H1 (cell line): ENCODE measurements at regions not wholly inside any gene's neighbourhood (a gene's known extent, or its start where the extent isn't known, plus 50 kb on each side); places are given as distances from the start of the nearest gene placed in this dataset.

Experiments
- CTCF ChIA-PET: fragments of 300-600 bp; sonication (Branson Sonifier 250); formaldehyde crosslinking; loops from one replicate; lab custom pipeline; 2021; ENCODE audit not compliant: partially characterized antibody; lab: Charles Lee
- POLR2A ChIA-PET: fragments of 300-600 bp; sonication (Branson Sonifier 250); formaldehyde crosslinking; loops from one replicate; lab custom pipeline; 2021; ENCODE audit warnings: inconsistent platforms; ENCODE audit not compliant: partially characterized antibody; lab: Charles Lee
- DNase-seq, 2 experiments: peaks; one replicate each; pipeline versions ENCODE4 v3.0.0 to v3.0.0-alpha.2; 2010 to 2022; ENCODE audit warnings: low spot score in 2 of 2, low read depth in 1 of 2, mixed read lengths in 1 of 2
- FAIRE-seq: peaks from 2 replicates; lab custom pipeline; 2011; peaks lifted over from hg19 to GRCh38; lab: Jason Lieb, UNC
- H2AFZ ChIP-seq: 2 replicates; pipeline ENCODE4 v1.8.1; 2012; ENCODE audit warnings: low read length, inconsistent platforms
- H2AK5ac ChIP-seq: 2 replicates; pipeline ENCODE4 v1.6.1; 2013; ENCODE audit warnings: low read depth, low read length
- H2BK120ac ChIP-seq: replicated peaks from 2 replicates; pipeline ENCODE3; 2013; ENCODE audit warnings: low read depth, low read length, inconsistent platforms
- H2BK12ac ChIP-seq: 2 replicates; pipeline ENCODE4 v1.6.1; 2013; ENCODE audit warnings: low read depth, low read length
- H2BK15ac ChIP-seq: 2 replicates; pipeline ENCODE4 v1.6.1; 2013; ENCODE audit warnings: low read length
- H2BK20ac ChIP-seq: 2 replicates; pipeline ENCODE4 v1.6.1; 2013; ENCODE audit warnings: low read length
- H2BK5ac ChIP-seq: 2 replicates; pipeline ENCODE4 v1.6.1; 2013; ENCODE audit warnings: low read depth, low read length
- H3K14ac ChIP-seq: 2 replicates; pipeline ENCODE4 v1.6.1; 2013; ENCODE audit warnings: inconsistent platforms; ENCODE audit not compliant: insufficient read length
- H3K18ac ChIP-seq: 2 replicates; pipeline ENCODE4 v1.6.1; 2013; ENCODE audit warnings: low read length; ENCODE audit errors: extremely low read depth
- H3K23ac ChIP-seq: 2 replicates; pipeline ENCODE4 v1.6.1; 2013; ENCODE audit warnings: inconsistent platforms; ENCODE audit not compliant: insufficient read length
- H3K23me2 ChIP-seq: 2 replicates; pipeline ENCODE4 v1.6.1; 2013; ENCODE audit warnings: low read depth, low read length
- H3K27ac ChIP-seq: 2 replicates; pipeline ENCODE4 v1.6.1; 2011; ENCODE audit warnings: low read depth, low read length, inconsistent platforms
- H3K27me3 ChIP-seq, 4 experiments: replicated peaks in 1 of 4; 1 replicate in 1 of 4; 2 replicates in 3 of 4; pipeline versions ENCODE4 v1.6.1 to v1.8.1; 2011 to 2013; ENCODE audit warnings: low read length in 3 of 4, mild to moderate bottlenecking in 3 of 4, inconsistent platforms in 2 of 4, mixed read lengths in 2 of 4, moderate library complexity in 1 of 4; ENCODE audit not compliant: control insufficient read depth in 3 of 4, insufficient read depth in 3 of 4; ENCODE audit errors: extremely low read depth in 1 of 4
- H3K36me3 ChIP-seq, 4 experiments: 2 replicates each; pipeline versions ENCODE4 v1.6.1 to v1.8.1; 2011 to 2013; ENCODE audit warnings: mild to moderate bottlenecking in 4 of 4, low read length in 3 of 4, moderate library complexity in 2 of 4, control low read depth in 1 of 4, inconsistent platforms in 1 of 4; ENCODE audit not compliant: insufficient read depth in 4 of 4, control insufficient read depth in 2 of 4
- H3K4ac ChIP-seq: replicated peaks from 2 replicates; pipeline ENCODE3; 2013; ENCODE audit warnings: low read length, low read depth, mixed read lengths, inconsistent platforms; ENCODE audit not compliant: insufficient read length
- H3K4me1 ChIP-seq, 4 experiments: replicated peaks in 1 of 4; 1 replicate in 1 of 4; 2 replicates in 3 of 4; pipeline versions ENCODE4 v1.6.1 to v1.8.1; 2011 to 2013; ENCODE audit warnings: low read length in 3 of 4, inconsistent platforms in 2 of 4, mixed read lengths in 1 of 4; ENCODE audit not compliant: insufficient read depth in 4 of 4, control insufficient read depth in 3 of 4
- H3K4me2 ChIP-seq, 2 experiments: 2 replicates each; pipeline versions ENCODE4 v1.6.1 to v1.8.1; 2011 to 2013; ENCODE audit warnings: low read depth in 2 of 2, low read length in 2 of 2, control low read depth in 1 of 2, inconsistent platforms in 1 of 2, mild to moderate bottlenecking in 1 of 2; ENCODE audit not compliant: insufficient read depth in 1 of 2
- H3K4me3 ChIP-seq, 4 experiments: fragments of 200-600, 300-600 bp in 1 of 4; sonication (generic), shearing (Covaris generic), sonication (Bioruptor Twin) in 1 of 4; 2 replicates each; pipeline versions ENCODE4 v1.5.1 to v1.8.1; 2011 to 2016; ENCODE audit warnings: low read length in 4 of 4, low read depth in 3 of 4, control low read depth in 2 of 4, inconsistent platforms in 2 of 4, mild to moderate bottlenecking in 2 of 4, mixed read lengths in 1 of 4, moderate library complexity in 1 of 4; ENCODE audit not compliant: insufficient read depth in 2 of 4; ENCODE audit errors: extremely low read depth in 1 of 4
- H3K56ac ChIP-seq: replicated peaks from 2 replicates; pipeline ENCODE3; 2013; ENCODE audit warnings: low read depth, mild to moderate bottlenecking, mixed read lengths, low read length, inconsistent platforms; ENCODE audit not compliant: insufficient read length
- H3K79me1 ChIP-seq: 2 replicates; pipeline ENCODE4 v1.6.1; 2013; ENCODE audit warnings: low read depth, low read length, control low read depth
- H3K79me2 ChIP-seq, 2 experiments: 2 replicates each; pipeline versions ENCODE4 v1.6.1 to v1.8.1; 2012 to 2013; ENCODE audit warnings: low read length in 2 of 2, mild to moderate bottlenecking in 2 of 2, inconsistent platforms in 1 of 2; ENCODE audit not compliant: insufficient read depth in 2 of 2, control insufficient read depth in 1 of 2
- H3K9ac ChIP-seq, 4 experiments: replicated peaks in 1 of 4; 1 replicate in 1 of 4; 2 replicates in 3 of 4; pipeline versions ENCODE4 v1.6.1 to v1.8.1; 2011 to 2013; ENCODE audit warnings: low read depth in 3 of 4, low read length in 3 of 4, control low read depth in 2 of 4, mild to moderate bottlenecking in 2 of 4, moderate library complexity in 2 of 4, inconsistent platforms in 1 of 4; ENCODE audit errors: extremely low read depth in 1 of 4
- H3K9me3 ChIP-seq, 2 experiments: 2 replicates each; pipeline versions ENCODE4 v1.6.1 to v1.8.1; 2012 to 2013; ENCODE audit warnings: mild to moderate bottlenecking in 2 of 2, moderate library complexity in 2 of 2, control low read depth in 1 of 2, inconsistent platforms in 1 of 2, low read depth in 1 of 2, low read length in 1 of 2, mixed read lengths in 1 of 2; ENCODE audit not compliant: insufficient read depth in 2 of 2
- H4K20me1 ChIP-seq, 2 experiments: replicated peaks in 1 of 2; 2 replicates each; pipeline versions ENCODE3 to v1.8.1; 2011 to 2013; ENCODE audit warnings: inconsistent platforms in 2 of 2, low read length in 2 of 2, mild to moderate bottlenecking in 1 of 2; ENCODE audit not compliant: insufficient read depth in 2 of 2, control insufficient read depth in 1 of 2
- H4K5ac ChIP-seq: 2 replicates; pipeline ENCODE4 v1.6.1; 2013; ENCODE audit warnings: low read length, low read depth, mixed read lengths, inconsistent platforms; ENCODE audit not compliant: insufficient read length
- H4K8ac ChIP-seq: 2 replicates; pipeline ENCODE4 v1.8.0; 2013; ENCODE audit warnings: mild to moderate bottlenecking, moderate library complexity, low read length, inconsistent platforms; ENCODE audit not compliant: insufficient read depth; ENCODE audit errors: extremely low read depth
- H4K91ac ChIP-seq: replicated peaks from 2 replicates; pipeline ENCODE3; 2013; ENCODE audit warnings: low read length, mixed read lengths, inconsistent platforms; ENCODE audit not compliant: insufficient read length
- CBX5 ChIP-seq: fragments of 300-800, 300-1000 bp; sonication (generic); IDR thresholded peaks from 2 replicates; pipeline ENCODE4 v1.7.1; 2016; ENCODE audit warnings: antibody characterized with exemption, low read length, low read depth
- GABPA ChIP-seq: IDR thresholded peaks from 2 replicates; pipeline ENCODE4 v1.6.1; 2011; ENCODE audit warnings: mild to moderate bottlenecking, low read length, moderate library complexity, borderline replicate concordance; ENCODE audit not compliant: insufficient read depth
- HDAC2 ChIP-seq, 2 experiments: fragments of 300-600 bp in 1 of 2; sonication (generic) in 1 of 2; IDR thresholded peaks; 2 replicates each; pipeline ENCODE4 v1.6.1; 2011 to 2012; ENCODE audit warnings: low read depth in 2 of 2, low read length in 2 of 2, mild to moderate bottlenecking in 2 of 2, moderate library complexity in 2 of 2, borderline replicate concordance in 1 of 2, inconsistent platforms in 1 of 2
- JUN ChIP-seq: IDR thresholded peaks from 2 replicates; pipeline ENCODE4 v1.6.1; 2011; ENCODE audit warnings: low read depth, mild to moderate bottlenecking, improper control_type of control experiment, low read length
- JUND ChIP-seq: IDR thresholded peaks from 2 replicates; pipeline ENCODE4 v1.6.1; 2011; ENCODE audit warnings: mild to moderate bottlenecking, improper control_type of control experiment, low read length
- POLR2AphosphoS5 ChIP-seq: IDR thresholded peaks from 2 replicates; pipeline ENCODE4 v1.6.1; 2011; ENCODE audit warnings: low read depth, low read length
- SRF ChIP-seq: IDR thresholded peaks from 2 replicates; pipeline ENCODE4 v1.6.1; 2011; ENCODE audit warnings: mild to moderate bottlenecking, low read depth, low read length, moderate library complexity
- SUZ12 ChIP-seq: fragments of 200-600 bp; sonication (generic); IDR thresholded peaks from 2 replicates; pipeline ENCODE4 v1.6.1; 2012; ENCODE audit warnings: mild to moderate bottlenecking, inconsistent platforms, low read length, moderate library complexity, mixed read lengths
- TF ChIP-seq, protein P1 (sequence below): IDR thresholded peaks from 2 replicates; pipeline ENCODE4 v1.6.1; 2012; ENCODE audit warnings: low read length, inconsistent platforms
- TF ChIP-seq, protein P2 (sequence below): IDR thresholded peaks from 2 replicates; pipeline ENCODE4 v1.6.1; 2011; ENCODE audit warnings: low read depth, mild to moderate bottlenecking, low read length; ENCODE audit not compliant: insufficient read depth
- TF ChIP-seq, protein P3 (sequence below), 3 experiments: IDR thresholded peaks; 1 replicate in 2 of 3; 2 replicates in 1 of 3; pipeline versions ENCODE4 v1.5.1 to v1.6.1; 2011; ENCODE audit warnings: low read length in 3 of 3, mild to moderate bottlenecking in 3 of 3, inconsistent platforms in 2 of 3, low read depth in 1 of 3, moderate library complexity in 1 of 3; ENCODE audit not compliant: insufficient read depth in 1 of 3; ENCODE audit errors: control extremely low read depth in 1 of 3

DNA sequence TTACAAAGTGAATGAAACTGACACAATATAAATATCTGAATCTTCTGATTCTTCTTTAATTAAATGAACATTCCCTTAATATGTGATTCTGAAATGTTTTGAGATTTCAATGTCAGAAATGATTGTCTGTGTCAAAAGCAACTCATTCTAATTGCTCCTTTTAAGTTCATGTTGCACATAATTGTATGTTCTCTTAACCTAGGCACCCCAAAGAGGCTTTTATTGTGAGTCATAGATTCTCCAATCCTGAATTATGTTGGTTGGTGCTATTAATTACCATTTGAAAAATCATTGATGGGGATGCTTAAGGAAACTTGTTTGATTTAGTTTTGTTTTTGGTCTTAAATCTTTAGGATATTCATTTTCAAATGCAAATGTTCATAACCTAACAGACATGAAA, 829.7 kb upstream of the CITED2 start:
- Histone ChIP-seq H4K8ac (no peak overlapping the region), H3K4me3 (no peak overlapping the region), H4K20me1 (no peaks in the 10 kb centered on the region), H3K14ac (no peak overlapping the region), H3K9ac (no peak overlapping the region), H3K36me3 (no peaks in the 10 kb centered on the region), H4K5ac (no peak overlapping the region), H2BK5ac (no peak overlapping the region), H3K4ac (no peak overlapping the region), H3K27me3 (no peaks in the 10 kb centered on the region), H2AK5ac (no peak overlapping the region), H3K56ac (no peak overlapping the region), H3K4me2 (no peak overlapping the region), H2BK20ac (no peak overlapping the region), H3K23me2 (no peaks in the 10 kb centered on the region), H3K79me2 (no peaks in the 10 kb centered on the region), H2BK120ac (no peak overlapping the region), H3K4me1 (no peaks in the 10 kb centered on the region), H3K79me1 (no peaks in the 10 kb centered on the region), H3K27ac (no peak overlapping the region), H2BK12ac (no peak overlapping the region), H4K91ac (no peak overlapping the region), H2AFZ (no peak overlapping the region), H3K9me3 (no peaks in the 10 kb centered on the region), H3K23ac (no peak overlapping the region), H3K18ac (no peak overlapping the region), H2BK15ac (no peak overlapping the region)
- CTCF ChIA-PET = no interaction called here
- POLR2A ChIA-PET = no interaction called here
- no peak for DNase-seq
- no peak for FAIRE-seq
- TF ChIP-seq SUZ12 (no peak), GABPA (no peak), POLR2AphosphoS5 (no peak), JUND (no peak), HDAC2 (IDR thresholded peaks at IDR 0.05; ENCODE audit: borderline replicate concordance in 1 of 2, low read depth in 2 of 2, low read length in 2 of 2) (no peak), SRF (no peak), JUN (no peak), CBX5 (no peak)
- TF ChIP-seq, protein P1, sequence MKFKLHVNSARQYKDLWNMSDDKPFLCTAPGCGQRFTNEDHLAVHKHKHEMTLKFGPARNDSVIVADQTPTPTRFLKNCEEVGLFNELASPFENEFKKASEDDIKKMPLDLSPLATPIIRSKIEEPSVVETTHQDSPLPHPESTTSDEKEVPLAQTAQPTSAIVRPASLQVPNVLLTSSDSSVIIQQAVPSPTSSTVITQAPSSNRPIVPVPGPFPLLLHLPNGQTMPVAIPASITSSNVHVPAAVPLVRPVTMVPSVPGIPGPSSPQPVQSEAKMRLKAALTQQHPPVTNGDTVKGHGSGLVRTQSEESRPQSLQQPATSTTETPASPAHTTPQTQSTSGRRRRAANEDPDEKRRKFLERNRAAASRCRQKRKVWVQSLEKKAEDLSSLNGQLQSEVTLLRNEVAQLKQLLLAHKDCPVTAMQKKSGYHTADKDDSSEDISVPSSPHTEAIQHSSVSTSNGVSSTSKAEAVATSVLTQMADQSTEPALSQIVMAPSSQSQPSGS = no peak
- TF ChIP-seq, protein P2, sequence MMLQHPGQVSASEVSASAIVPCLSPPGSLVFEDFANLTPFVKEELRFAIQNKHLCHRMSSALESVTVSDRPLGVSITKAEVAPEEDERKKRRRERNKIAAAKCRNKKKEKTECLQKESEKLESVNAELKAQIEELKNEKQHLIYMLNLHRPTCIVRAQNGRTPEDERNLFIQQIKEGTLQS = no peak
- TF ChIP-seq, protein P3, sequence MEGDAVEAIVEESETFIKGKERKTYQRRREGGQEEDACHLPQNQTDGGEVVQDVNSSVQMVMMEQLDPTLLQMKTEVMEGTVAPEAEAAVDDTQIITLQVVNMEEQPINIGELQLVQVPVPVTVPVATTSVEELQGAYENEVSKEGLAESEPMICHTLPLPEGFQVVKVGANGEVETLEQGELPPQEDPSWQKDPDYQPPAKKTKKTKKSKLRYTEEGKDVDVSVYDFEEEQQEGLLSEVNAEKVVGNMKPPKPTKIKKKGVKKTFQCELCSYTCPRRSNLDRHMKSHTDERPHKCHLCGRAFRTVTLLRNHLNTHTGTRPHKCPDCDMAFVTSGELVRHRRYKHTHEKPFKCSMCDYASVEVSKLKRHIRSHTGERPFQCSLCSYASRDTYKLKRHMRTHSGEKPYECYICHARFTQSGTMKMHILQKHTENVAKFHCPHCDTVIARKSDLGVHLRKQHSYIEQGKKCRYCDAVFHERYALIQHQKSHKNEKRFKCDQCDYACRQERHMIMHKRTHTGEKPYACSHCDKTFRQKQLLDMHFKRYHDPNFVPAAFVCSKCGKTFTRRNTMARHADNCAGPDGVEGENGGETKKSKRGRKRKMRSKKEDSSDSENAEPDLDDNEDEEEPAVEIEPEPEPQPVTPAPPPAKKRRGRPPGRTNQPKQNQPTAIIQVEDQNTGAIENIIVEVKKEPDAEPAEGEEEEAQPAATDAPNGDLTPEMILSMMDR (IDR thresholded peaks at IDR 0.05; ENCODE audit: control extremely low read depth in 1 of 3, insufficient read depth in 1 of 3, low read depth in 1 of 3, low read length in 3 of 3) = no peak
